A673 (cell line): ENCODE measurements at regions not wholly inside any gene's neighbourhood (a gene's known extent, or its start where the extent isn't known, plus 50 kb on each side); places are given as distances from the start of the nearest gene placed in this dataset.

ENCODE experiments used
- BruUV-seq: library from RNA; stranded (reverse); fragments of 400-500 nt; replicated peaks from 2 replicates; lab custom pipeline; 2021; lab: Mats Ljungman, UMichigan
- CTCF ChIA-PET: fragments of 300-600 bp; sonication (Branson Sonifier 250); formaldehyde crosslinking; loops from one replicate; lab custom pipeline; 2022; ENCODE audit warnings: antibody characterized with exemption; lab: Charles Lee
- POLR2A ChIA-PET: fragments of 300-600 bp; sonication (Branson Sonifier 250); formaldehyde crosslinking; loops from one replicate; lab custom pipeline; 2022; ENCODE audit warnings: antibody characterized with exemption; ENCODE audit not compliant: low non-redundant PET; lab: Charles Lee
- DNase-seq: peaks from one replicate; pipeline ENCODE4 v3.0.0-alpha.2; 2015; ENCODE audit warnings: low spot score
- H3K27ac ChIP-seq: fragments of 200-600 bp; sonication (generic); 2 replicates; pipeline ENCODE4 v1.5.1; 2016; ENCODE audit warnings: mixed run types, low read depth, mild to moderate bottlenecking, mixed read lengths, antibody characterized with exemption, low read length; ENCODE audit not compliant: poor library complexity, severe bottlenecking
- H3K27me3 ChIP-seq: fragments of 200-600 bp; sonication (generic); replicated peaks from 2 replicates; pipeline ENCODE4 v1.6.1; 2017; ENCODE audit warnings: mixed run types, low read depth, mild to moderate bottlenecking, mixed read lengths, antibody characterized with exemption, low read length; ENCODE audit not compliant: insufficient read depth, poor library complexity
- H3K36me3 ChIP-seq: fragments of 200-600 bp; sonication (generic); 2 replicates; pipeline ENCODE4 v1.6.1; 2016; ENCODE audit warnings: mixed run types, mild to moderate bottlenecking, mixed read lengths, antibody characterized with exemption, low read length; ENCODE audit not compliant: insufficient read depth, poor library complexity, severe bottlenecking
- H3K4me1 ChIP-seq: fragments of 200-600 bp; sonication (generic); 2 replicates; pipeline ENCODE4 v1.6.1; 2017; ENCODE audit warnings: mixed run types, mild to moderate bottlenecking, mixed read lengths, antibody characterized with exemption, low read length; ENCODE audit not compliant: insufficient read depth, poor library complexity, severe bottlenecking
- H3K4me3 ChIP-seq: fragments of 200-600 bp; sonication (generic); 2 replicates; pipeline ENCODE4 v1.5.1; 2016; ENCODE audit warnings: low read depth, mixed run types, mild to moderate bottlenecking, mixed read lengths, low read length; ENCODE audit not compliant: poor library complexity, severe bottlenecking
- H3K9me3 ChIP-seq: fragments of 200-600 bp; sonication (generic); 2 replicates; pipeline ENCODE4 v1.6.1; 2016; ENCODE audit warnings: mixed run types, low read depth, mild to moderate bottlenecking, mixed read lengths, antibody characterized with exemption, low read length; ENCODE audit not compliant: poor library complexity, severe bottlenecking
- EZH2 ChIP-seq: fragments of 200-600 bp; sonication (generic); IDR thresholded peaks from 2 replicates; pipeline ENCODE4 v1.6.1; 2017; ENCODE audit warnings: borderline replicate concordance, low read depth, mild to moderate bottlenecking, mixed read lengths, antibody characterized with exemption, low read length; ENCODE audit not compliant: poor library complexity, severe bottlenecking
- intact Hi-C: fragments of 100-400 bp; cut with micrococcal nuclease; formaldehyde crosslinking; loops from one replicate; pipeline ENCODE4 v1.10.0; 2022; ENCODE audit not compliant: unreplicated experiment
- TF ChIP-seq, protein P1 (sequence below): fragments of 300-800, 200-600 bp; sonication (generic); conservative IDR thresholded peaks from 2 replicates; pipeline ENCODE4 v1.5.1; 2017; ENCODE audit warnings: low read depth, mild to moderate bottlenecking, antibody characterized with exemption, low read length, moderate library complexity, mixed read lengths

GRCh38 chr7:57399972-57400371, 50.0 kb upstream of the ZNF716 start:
- Histone ChIP-seq H3K27ac (no peak overlapping the region), H3K36me3 (no peaks in the 10 kb centered on the region), H3K4me3 (no peak overlapping the region), H3K4me1 (no peaks in the 10 kb centered on the region), H3K9me3 (peaks cover 6% of the 10 kb centered on the region), H3K27me3 (no peaks in the 10 kb centered on the region)
- ChIA-PET POLR2A (no interaction called here), CTCF (no interaction called here)
- no peak for DNase-seq
- intact Hi-C loops = no loop called here
- TF ChIP-seq EZH2 = no peak
- TF ChIP-seq, protein P1, sequence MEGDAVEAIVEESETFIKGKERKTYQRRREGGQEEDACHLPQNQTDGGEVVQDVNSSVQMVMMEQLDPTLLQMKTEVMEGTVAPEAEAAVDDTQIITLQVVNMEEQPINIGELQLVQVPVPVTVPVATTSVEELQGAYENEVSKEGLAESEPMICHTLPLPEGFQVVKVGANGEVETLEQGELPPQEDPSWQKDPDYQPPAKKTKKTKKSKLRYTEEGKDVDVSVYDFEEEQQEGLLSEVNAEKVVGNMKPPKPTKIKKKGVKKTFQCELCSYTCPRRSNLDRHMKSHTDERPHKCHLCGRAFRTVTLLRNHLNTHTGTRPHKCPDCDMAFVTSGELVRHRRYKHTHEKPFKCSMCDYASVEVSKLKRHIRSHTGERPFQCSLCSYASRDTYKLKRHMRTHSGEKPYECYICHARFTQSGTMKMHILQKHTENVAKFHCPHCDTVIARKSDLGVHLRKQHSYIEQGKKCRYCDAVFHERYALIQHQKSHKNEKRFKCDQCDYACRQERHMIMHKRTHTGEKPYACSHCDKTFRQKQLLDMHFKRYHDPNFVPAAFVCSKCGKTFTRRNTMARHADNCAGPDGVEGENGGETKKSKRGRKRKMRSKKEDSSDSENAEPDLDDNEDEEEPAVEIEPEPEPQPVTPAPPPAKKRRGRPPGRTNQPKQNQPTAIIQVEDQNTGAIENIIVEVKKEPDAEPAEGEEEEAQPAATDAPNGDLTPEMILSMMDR = no peak
- BruUV-seq = no TSS peak
